Keratinocyte (primary cell): ENCODE measurements at regions not wholly inside any gene's neighbourhood (a gene's known extent, or its start where the extent isn't known, plus 50 kb on each side); places are given as distances from the start of the nearest gene placed in this dataset.

Source experiments
- CTCF ChIP-seq, 3 experiments: IDR thresholded peaks in 1 of 3; conservative IDR thresholded peaks in 1 of 3; optimal IDR thresholded peaks in 1 of 3; 2 replicates in 2 of 3; 3 replicates in 1 of 3; pipeline versions ENCODE3 to v1.5.1; 2011; ENCODE audit warnings: low read length in 3 of 3, mild to moderate bottlenecking in 3 of 3, moderate library complexity in 2 of 3, control low read depth in 1 of 3, inconsistent platforms in 1 of 3; ENCODE audit not compliant: insufficient read depth in 2 of 3; ENCODE audit errors: extremely low read depth in 1 of 3
- EZH2 ChIP-seq: IDR thresholded peaks from one replicate; pipeline ENCODE4 v1.6.1; 2012; ENCODE audit warnings: inconsistent platforms, mild to moderate bottlenecking, low read length, moderate library complexity

GRCh38 chr12:78473136-78473535, 391.4 kb upstream of the SYT1 start:
- TF ChIP-seq CTCF (optimal IDR thresholded peaks at IDR 0.05 in 1 of 3, IDR thresholded peaks at IDR 0.05 in 1 of 3, conservative IDR thresholded peaks at IDR 0.05 in 1 of 3; ENCODE audit: extremely low read depth in 1 of 3, insufficient read depth in 2 of 3, low read length in 3 of 3) (no peak), EZH2 (no peak)
